Lower leg skin (tissue), 3 donors: ENCODE measurements at regions not wholly inside any gene's neighbourhood (a gene's known extent, or its start where the extent isn't known, plus 50 kb on each side); places are given as distances from the start of the nearest gene placed in this dataset.

ENCODE experiments used
- POLR2A ChIP-seq, 2 donors: fragments of 450-650 bp; IDR thresholded peaks; one replicate each; pipeline ENCODE4 v1.6.1; 2016 to 2017; ENCODE audit warnings: antibody characterized with exemption in 2 of 2, mild to moderate bottlenecking in 1 of 2, moderate library complexity in 1 of 2
- TF ChIP-seq, protein P1 (sequence below), 3 donors: fragments of 450-650 bp; IDR thresholded peaks; one replicate each; pipeline ENCODE4 v1.5.1; 2016; ENCODE audit warnings: antibody characterized with exemption in 3 of 3, mild to moderate bottlenecking in 3 of 3, moderate library complexity in 2 of 3

GRCh38 chr18:34329840-34330239 lies 105.1 kb upstream of the NOL4 start:
- TF ChIP-seq, protein P1, sequence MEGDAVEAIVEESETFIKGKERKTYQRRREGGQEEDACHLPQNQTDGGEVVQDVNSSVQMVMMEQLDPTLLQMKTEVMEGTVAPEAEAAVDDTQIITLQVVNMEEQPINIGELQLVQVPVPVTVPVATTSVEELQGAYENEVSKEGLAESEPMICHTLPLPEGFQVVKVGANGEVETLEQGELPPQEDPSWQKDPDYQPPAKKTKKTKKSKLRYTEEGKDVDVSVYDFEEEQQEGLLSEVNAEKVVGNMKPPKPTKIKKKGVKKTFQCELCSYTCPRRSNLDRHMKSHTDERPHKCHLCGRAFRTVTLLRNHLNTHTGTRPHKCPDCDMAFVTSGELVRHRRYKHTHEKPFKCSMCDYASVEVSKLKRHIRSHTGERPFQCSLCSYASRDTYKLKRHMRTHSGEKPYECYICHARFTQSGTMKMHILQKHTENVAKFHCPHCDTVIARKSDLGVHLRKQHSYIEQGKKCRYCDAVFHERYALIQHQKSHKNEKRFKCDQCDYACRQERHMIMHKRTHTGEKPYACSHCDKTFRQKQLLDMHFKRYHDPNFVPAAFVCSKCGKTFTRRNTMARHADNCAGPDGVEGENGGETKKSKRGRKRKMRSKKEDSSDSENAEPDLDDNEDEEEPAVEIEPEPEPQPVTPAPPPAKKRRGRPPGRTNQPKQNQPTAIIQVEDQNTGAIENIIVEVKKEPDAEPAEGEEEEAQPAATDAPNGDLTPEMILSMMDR (IDR thresholded peaks at IDR 0.05) = no peak
- TF ChIP-seq POLR2A (IDR thresholded peaks at IDR 0.05) = no peak
